ENCODE measurements at regions not wholly inside any gene's neighbourhood (a gene's known extent, or its start where the extent isn't known, plus 50 kb on each side); places are given as distances from the start of the nearest gene placed in this dataset.

GRCh38 chr13:65309906-65310305 lies 1920.2 kb downstream of the PCDH9 start:
- TF ChIP-seq CTCF (conservative IDR thresholded peaks at IDR 0.05) (no peak), ZFX (IDR thresholded peaks at IDR 0.05) (no peak)

Data from C4-2B (cell line).